Effector memory CD8-positive, alpha-beta T cell (primary cell): ENCODE measurements at regions not wholly inside any gene's neighbourhood (a gene's known extent, or its start where the extent isn't known, plus 50 kb on each side); places are given as distances from the start of the nearest gene placed in this dataset.
A peak's percentile ranks its signal among the peaks of the same experiment; 100 is the strongest.

Source experiments
- ATAC-seq: fragments of 150-1000 bp; cut with Tn5 transposase; replicated peaks from 2 replicates; pipeline ENCODE4 v1.10.0; 2021; ENCODE audit warnings: mild to moderate bottlenecking, moderate library complexity
- DNase-seq, 3 experiments: peaks; one replicate each; pipeline ENCODE4 v3.0.0; 2021
- H3K27ac Mint-ChIP-seq, 2 donors: one replicate each; pipeline ENCODE4 v1.8.0; 2022; ENCODE audit warnings: mild to moderate bottlenecking in 2 of 2, mixed read lengths in 2 of 2, moderate library complexity in 2 of 2
- H3K27me3 Mint-ChIP-seq, 2 donors: one replicate each; pipeline ENCODE4 v1.8.0; 2022; ENCODE audit warnings: mixed read lengths in 2 of 2
- H3K36me3 Mint-ChIP-seq: one replicate; pipeline ENCODE4 v1.8.0; 2022; ENCODE audit warnings: mild to moderate bottlenecking, moderate library complexity, mixed read lengths; ENCODE audit not compliant: insufficient read depth
- H3K4me1 Mint-ChIP-seq, 2 donors: one replicate each; pipeline ENCODE4 v1.8.0; 2022; ENCODE audit warnings: low read depth in 2 of 2, mixed read lengths in 2 of 2
- H3K4me3 Mint-ChIP-seq, 2 donors: one replicate each; pipeline ENCODE4 v1.8.0; 2022; ENCODE audit warnings: mild to moderate bottlenecking in 2 of 2, mixed read lengths in 2 of 2, moderate library complexity in 2 of 2
- H3K9me3 Mint-ChIP-seq, 2 donors: one replicate each; pipeline ENCODE4 v1.8.0; 2022; ENCODE audit warnings: mixed read lengths in 2 of 2

GRCh38 chr12:126607157-126607556 lies 1541.9 kb downstream of the AACS start:
- DNase-seq (no peak), ATAC-seq (no peak)
- Mint-ChIP-seq H3K4me3 (no peak overlapping the region), H3K36me3 (no peaks in the 10 kb centered on the region), H3K27me3 (peaks cover 0 to 5% of the 10 kb centered on the region in 2 donors), H3K4me1 (peaks cover 0 to 5% of the 10 kb centered on the region in 2 donors), H3K27ac (no peak overlapping the region), H3K9me3 (peaks cover 2 to 7% of the 10 kb centered on the region in 2 donors)

GRCh38 chr12:126607867-126608266 lies 1542.6 kb downstream of the AACS start:
- Mint-ChIP-seq H3K36me3 (no peaks in the 10 kb centered on the region), H3K9me3 (peaks cover 2 to 14% of the 10 kb centered on the region in 2 donors), H3K27me3 (peaks cover 0 to 5% of the 10 kb centered on the region in 2 donors), H3K4me1 (peaks cover 0 to 5% of the 10 kb centered on the region in 2 donors), H3K4me3 (no peak overlapping the region), H3K27ac (no peak overlapping the region)
- no peak for DNase-seq
- ATAC-seq, result no peak

- Mint-ChIP-seq H3K9me3 (peaks cover 5 to 14% of the 10 kb centered on the region in 2 donors), H3K27me3 (peaks cover 0 to 5% of the 10 kb centered on the region in 2 donors), H3K36me3 (no peaks in the 10 kb centered on the region), H3K4me1 (peaks cover 0 to 5% of the 10 kb centered on the region in 2 donors), H3K4me3 (no peak overlapping the region), H3K27ac (no peak overlapping the region)
- no peak for DNase-seq
- peak; percentile 37 for ATAC-seq
Observed at GRCh38 chr12:126608607-126609175, 1543.5 kb downstream of the AACS start.

- H3K27ac Mint-ChIP-seq, result no peak overlapping the region
- H3K27me3 Mint-ChIP-seq, result peaks cover 5 to 11% of the 10 kb centered on the region in 2 donors
- DNase-seq (no peak), ATAC-seq (no peak)
- H3K4me1 Mint-ChIP-seq, result no peaks in the 10 kb centered on the region
- H3K9me3 Mint-ChIP-seq, result peaks cover 11 to 16% of the 10 kb centered on the region in 2 donors
- no peak overlapping the region for H3K4me3 Mint-ChIP-seq
- no peaks in the 10 kb centered on the region for H3K36me3 Mint-ChIP-seq
Observed at GRCh38 chr12:126616441-126616840, 1551.2 kb downstream of the AACS start.

GRCh38 chr12:126617312-126617711 lies 1552.1 kb downstream of the AACS start:
- no peaks in the 10 kb centered on the region for H3K36me3 Mint-ChIP-seq
- DNase-seq (no peak), ATAC-seq (no peak)
- no peak overlapping the region for H3K4me3 Mint-ChIP-seq
- H3K9me3 Mint-ChIP-seq, result peaks cover 11 to 14% of the 10 kb centered on the region in 2 donors
- H3K27ac Mint-ChIP-seq, result no peak overlapping the region
- no peaks in the 10 kb centered on the region for H3K4me1 Mint-ChIP-seq
- peaks cover 5 to 11% of the 10 kb centered on the region in 2 donors for H3K27me3 Mint-ChIP-seq

GRCh38 chr12:126627596-126627995 lies 1562.4 kb downstream of the AACS start:
- Mint-ChIP-seq H3K4me1 (no peaks in the 10 kb centered on the region), H3K4me3 (no peak overlapping the region), H3K9me3 (peaks cover 0 to 2% of the 10 kb centered on the region in 2 donors), H3K36me3 (no peaks in the 10 kb centered on the region), H3K27ac (no peak overlapping the region), H3K27me3 (peaks cover 0 to 11% of the 10 kb centered on the region in 2 donors)
- no peak for DNase-seq
- no peak for ATAC-seq

- Mint-ChIP-seq H3K36me3 (no peaks in the 10 kb centered on the region), H3K4me1 (no peaks in the 10 kb centered on the region), H3K4me3 (no peak overlapping the region), H3K9me3 (peaks cover 4 to 10% of the 10 kb centered on the region in 2 donors), H3K27ac (no peak overlapping the region), H3K27me3 (peaks cover 4 to 29% of the 10 kb centered on the region in 2 donors)
- DNase-seq (no peak), ATAC-seq (no peak)
Observed at GRCh38 chr12:126636821-126637220, 1571.6 kb downstream of the AACS start.

- peaks cover 6 to 20% of the 10 kb centered on the region in 2 donors for H3K27me3 Mint-ChIP-seq
- no peaks in the 10 kb centered on the region for H3K36me3 Mint-ChIP-seq
- H3K9me3 Mint-ChIP-seq, result peaks cover 4 to 26% of the 10 kb centered on the region in 2 donors
- H3K4me3 Mint-ChIP-seq, result no peak overlapping the region
- H3K4me1 Mint-ChIP-seq, result no peaks in the 10 kb centered on the region
- no peak for ATAC-seq
- H3K27ac Mint-ChIP-seq, result no peak overlapping the region
- no peak for DNase-seq
Observed at GRCh38 chr12:126644236-126645020, 1579.2 kb downstream of the AACS start.

GRCh38 chr12:126648074-126648473 lies 1582.8 kb downstream of the AACS start:
- no peak overlapping the region for H3K4me3 Mint-ChIP-seq
- no peaks in the 10 kb centered on the region for H3K36me3 Mint-ChIP-seq
- H3K27me3 Mint-ChIP-seq, result peaks cover 6 to 13% of the 10 kb centered on the region in 2 donors
- ATAC-seq (no peak), DNase-seq (no peak)
- H3K27ac Mint-ChIP-seq, result no peak overlapping the region
- peaks cover 1 to 12% of the 10 kb centered on the region in 2 donors for H3K9me3 Mint-ChIP-seq
- H3K4me1 Mint-ChIP-seq, result no peaks in the 10 kb centered on the region

GRCh38 chr12:126651133-126651532 lies 1585.9 kb downstream of the AACS start:
- no peaks in the 10 kb centered on the region for H3K4me1 Mint-ChIP-seq
- ATAC-seq, result no peak

GRCh38 chr12:126663304-126664094 lies 1598.3 kb downstream of the AACS start:
- Mint-ChIP-seq H3K27ac (no peak overlapping the region), H3K27me3 (peaks cover 19 to 20% of the 10 kb centered on the region in 2 donors), H3K4me1 (no peaks in the 10 kb centered on the region), H3K9me3 (peaks cover 15 to 31% of the 10 kb centered on the region in 2 donors), H3K36me3 (no peaks in the 10 kb centered on the region), H3K4me3 (no peak overlapping the region)
- no peak for ATAC-seq
- DNase-seq, result no peak

More at GRCh38 chr12:126651133-126651532, 1585.9 kb downstream of the AACS start:
- no peaks in the 10 kb centered on the region for H3K36me3 Mint-ChIP-seq
- H3K27me3 Mint-ChIP-seq, result peaks cover 0 to 6% of the 10 kb centered on the region in 2 donors
- H3K27ac Mint-ChIP-seq, result no peak overlapping the region
- DNase-seq, result no peak
- no peaks in the 10 kb centered on the region for H3K9me3 Mint-ChIP-seq
- H3K4me3 Mint-ChIP-seq, result no peak overlapping the region

- no peak overlapping the region for H3K4me3 Mint-ChIP-seq
- H3K9me3 Mint-ChIP-seq, result peaks cover 9 to 12% of the 10 kb centered on the region in 2 donors
- H3K27ac Mint-ChIP-seq, result no peak overlapping the region
- DNase-seq (no peak), ATAC-seq (no peak)
- H3K36me3 Mint-ChIP-seq, result no peaks in the 10 kb centered on the region
- no peaks in the 10 kb centered on the region for H3K27me3 Mint-ChIP-seq
- no peaks in the 10 kb centered on the region for H3K4me1 Mint-ChIP-seq
Observed at GRCh38 chr12:126667339-126667738, 1599.6 kb upstream of the TMEM132C start.

GRCh38 chr12:126668538-126668937 lies 1598.4 kb upstream of the TMEM132C start:
- Mint-ChIP-seq H3K4me1 (no peaks in the 10 kb centered on the region), H3K27me3 (no peaks in the 10 kb centered on the region), H3K27ac (no peak overlapping the region), H3K9me3 (peaks cover 5% of the 10 kb centered on the region in 2 donors), H3K4me3 (no peak overlapping the region), H3K36me3 (no peaks in the 10 kb centered on the region)
- DNase-seq, result no peak
- ATAC-seq, result no peak
